ENCODE measurements at regions not wholly inside any gene's neighbourhood (a gene's known extent, or its start where the extent isn't known, plus 50 kb on each side); places are given as distances from the start of the nearest gene placed in this dataset.

- Histone ChIP-seq H3K9ac (ENCODE audit: low read depth, low read length) (no peak overlapping the region), H3K27ac (ENCODE audit: insufficient read depth, low read length) (no peak overlapping the region), H3K9me1 (ENCODE audit: insufficient read depth, low read length) (no peaks in the 10 kb centered on the region), H3K27me3 (ENCODE audit: control insufficient read depth, insufficient read depth, low read length) (peaks cover 35% of the 10 kb centered on the region), H3K4me3 (ENCODE audit: insufficient read depth, low read depth, low read length) (no peak overlapping the region), H3K36me3 (ENCODE audit: control insufficient read depth, insufficient read depth, low read length) (no peaks in the 10 kb centered on the region), H3K23ac (ENCODE audit: low read depth, low read length) (no peak overlapping the region), H2BK15ac (ENCODE audit: low read depth, low read length) (no peak overlapping the region), H3K14ac (replicated peaks; ENCODE audit: low read depth, low read length) (no peak overlapping the region), H2AK5ac (ENCODE audit: low read depth, low read length) (no peak overlapping the region), H4K5ac (ENCODE audit: low read depth, low read length) (no peak overlapping the region), H2BK20ac (ENCODE audit: low read depth, low read length) (no peak overlapping the region), H3K79me1 (ENCODE audit: low read depth in 1 of 2, low read length in 2 of 2) (no peaks in the 10 kb centered on the region), H2BK120ac (ENCODE audit: low read depth, low read length) (no peak overlapping the region), H2AK9ac (replicated peaks; ENCODE audit: low read depth, low read length, poor library complexity) (no peak overlapping the region), H2AFZ (replicated peaks; ENCODE audit: low read length, poor library complexity) (no peak overlapping the region), H3K4ac (ENCODE audit: low read depth, low read length) (no peak overlapping the region), H4K91ac (ENCODE audit: insufficient read depth, low read depth, low read length) (no peak overlapping the region), H3K18ac (ENCODE audit: low read depth, low read length) (no peak overlapping the region), H3K4me2 (ENCODE audit: low read depth, low read length) (no peak overlapping the region), H4K8ac (ENCODE audit: low read depth in 2 of 2, low read length in 2 of 2) (no peak overlapping the region), H3K4me1 (ENCODE audit: control insufficient read depth, insufficient read depth, low read length) (no peaks in the 10 kb centered on the region; the same call in 1 of the 2 replicates), H2BK5ac (ENCODE audit: low read depth, low read length, poor library complexity, severe bottlenecking) (no peak overlapping the region), H4K20me1 (ENCODE audit: insufficient read depth, low read length) (no peaks in the 10 kb centered on the region), H3K56ac (ENCODE audit: extremely low read depth, insufficient read depth, low read length) (no peak overlapping the region), H3K9me3 (ENCODE audit: control insufficient read depth, insufficient read depth, low read length) (no peaks in the 10 kb centered on the region; the same call in 1 of the 2 replicates)
- intact Hi-C loops (cut with micrococcal nuclease) (no loop called here), dilution Hi-C loops (cut with HindIII; ENCODE audit: low sequenced_read_pairs, unreplicated experiment) (no loop called here), in situ Hi-C loops (cut with MboI; ENCODE audit: low sequenced_read_pairs) (no loop called here)
- TF ChIP-seq FOS (IDR thresholded peaks at IDR 0.05; ENCODE audit: low read depth, low read length) (no peak), MAFK (IDR thresholded peaks at IDR 0.05; ENCODE audit: low read depth, low read length) (no peak), CEBPB (IDR thresholded peaks at IDR 0.05; ENCODE audit: low read depth, low read length) (no peak), CHD1 (IDR thresholded peaks at IDR 0.05; ENCODE audit: low read depth, low read length) (no peak), POLR2A (IDR thresholded peaks at IDR 0.05; ENCODE audit: low read depth, low read length) (no peak), CTCF (conservative IDR thresholded peaks at IDR 0.05; ENCODE audit: low read depth, low read length) (no peak), MAZ (IDR thresholded peaks at IDR 0.05; ENCODE audit: borderline replicate concordance, low read depth, low read length) (no peak), MXI1 (IDR thresholded peaks at IDR 0.05; ENCODE audit: borderline replicate concordance, low read depth, low read length) (no peak)
- WGBS, 2 experiments (ENCODE audit: extremely low coverage in 2 of 2, insufficient read length in 1 of 2): 57 to 100% methylated on average over 1 to 3 of the region's 15 CpGs
- ChIA-PET CTCF (no interaction called here), POLR2A (ENCODE audit: unreplicated experiment) (no interaction called here)
- ATAC-seq (ENCODE audit: low read depth) (no peak), DNase-seq (no peak)
- no TSS peak for BruUV-seq (replicated peaks)
Measured at GRCh38 chr3:187798531-187799530, 53.6 kb upstream of the BCL6 start.

Measured in IMR-90 (cell line).